RKO (cell line): ENCODE measurements at regions not wholly inside any gene's neighbourhood (a gene's known extent, or its start where the extent isn't known, plus 50 kb on each side); places are given as distances from the start of the nearest gene placed in this dataset.

Experiments
- DNase-seq: peaks from one replicate; pipeline ENCODE4 v3.0.0-alpha.2; 2016; ENCODE audit warnings: low spot score

GRCh38 chr2:6355886-6356761 is 509.6 kb downstream of the CMPK2 start:
- no peak for DNase-seq

DNA sequence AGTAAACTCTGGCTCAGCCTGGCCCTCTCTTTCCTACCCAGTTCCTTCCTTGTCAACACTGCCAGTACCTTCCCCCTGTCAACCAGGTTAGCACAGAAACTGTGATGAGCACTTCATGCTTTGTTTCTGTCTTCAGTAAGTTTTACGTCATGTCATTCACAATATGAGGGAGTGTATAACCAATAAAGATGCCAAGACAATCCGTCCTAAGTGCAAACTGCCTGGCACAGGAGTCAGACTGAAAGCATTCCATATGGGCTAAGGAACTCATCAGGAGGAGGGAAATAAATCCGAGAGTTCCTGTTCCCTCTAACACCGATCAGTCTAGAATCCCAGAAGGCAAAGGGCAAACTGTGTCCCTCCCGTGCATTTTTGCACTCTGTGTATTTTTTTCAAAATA is 507.2 kb downstream of the CMPK2 start:
- no peak for DNase-seq

DNA sequence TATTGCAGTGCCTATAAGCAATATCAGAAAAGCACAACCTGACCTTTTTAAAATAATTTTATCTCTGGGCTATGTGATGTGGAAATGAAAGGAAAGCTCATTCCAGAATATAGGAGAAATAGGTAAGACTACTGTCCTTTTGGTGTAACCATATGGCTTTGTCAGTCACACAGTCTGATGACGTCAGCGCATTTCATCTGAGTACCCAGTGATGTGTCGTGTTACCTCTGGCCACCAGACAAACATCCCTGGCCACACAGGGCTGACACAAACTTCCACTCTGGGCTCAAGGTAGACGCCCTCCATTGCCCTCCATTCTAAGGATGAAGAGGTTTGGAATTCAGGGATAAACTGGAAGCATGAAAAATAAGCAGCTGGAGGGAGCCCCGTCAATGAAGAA is 506.7 kb downstream of the CMPK2 start:
- DNase-seq: no peak

- no peak for DNase-seq
Measured at GRCh38 chr2:6359964-6360363, 505.7 kb downstream of the CMPK2 start.

DNA sequence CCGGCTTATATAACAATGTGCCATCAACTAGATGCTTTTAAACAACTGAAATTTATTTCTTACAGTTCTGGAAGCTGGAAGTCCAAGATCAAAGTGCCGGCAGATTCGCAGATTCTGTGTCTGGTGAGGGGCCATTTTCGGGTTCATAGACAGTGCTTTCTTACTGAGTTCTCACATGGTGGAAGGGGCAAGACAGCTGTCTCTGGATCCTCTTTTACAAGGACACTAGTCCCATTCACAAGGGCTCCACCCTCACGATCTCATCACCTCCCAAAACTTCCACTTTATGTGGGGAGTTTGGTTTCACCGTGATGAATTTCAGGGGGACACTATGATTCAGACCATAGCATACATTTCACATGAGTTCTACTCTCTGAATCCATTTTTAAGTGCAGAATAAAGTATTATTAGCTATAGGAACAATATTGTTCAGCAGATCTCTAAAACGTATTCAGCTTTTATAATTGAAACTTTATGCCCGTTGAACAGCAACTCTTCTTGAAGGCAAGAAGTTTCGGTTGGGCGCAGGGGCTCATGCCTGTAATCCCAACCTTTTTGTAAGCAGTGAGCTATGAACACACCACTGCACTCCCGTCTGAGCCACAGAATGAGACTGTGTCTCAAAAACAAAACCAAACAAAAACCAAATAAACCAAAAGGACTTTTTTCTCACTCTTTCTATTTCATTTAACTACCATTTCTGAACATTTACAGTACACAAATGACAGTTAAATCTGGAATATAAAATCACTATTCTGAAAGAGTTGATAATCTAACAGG is 502.8 kb downstream of the CMPK2 start:
- DNase-seq: no peak

GRCh38 chr2:6368281-6368680 is 497.4 kb downstream of the CMPK2 start:
- no peak for DNase-seq

- DNase-seq: no peak
Measured at GRCh38 chr2:6369266-6369665, 496.4 kb downstream of the CMPK2 start.

GRCh38 chr2:6370753-6371551 is 494.8 kb downstream of the CMPK2 start:
- no peak for DNase-seq

- no peak for DNase-seq
Measured at GRCh38 chr2:6372317-6372901, 493.3 kb downstream of the CMPK2 start.

GRCh38 chr2:6381326-6381725 is 484.4 kb downstream of the CMPK2 start:
- DNase-seq: no peak

GRCh38 chr2:6384341-6384740 is 481.4 kb downstream of the CMPK2 start:
- no peak for DNase-seq

DNA sequence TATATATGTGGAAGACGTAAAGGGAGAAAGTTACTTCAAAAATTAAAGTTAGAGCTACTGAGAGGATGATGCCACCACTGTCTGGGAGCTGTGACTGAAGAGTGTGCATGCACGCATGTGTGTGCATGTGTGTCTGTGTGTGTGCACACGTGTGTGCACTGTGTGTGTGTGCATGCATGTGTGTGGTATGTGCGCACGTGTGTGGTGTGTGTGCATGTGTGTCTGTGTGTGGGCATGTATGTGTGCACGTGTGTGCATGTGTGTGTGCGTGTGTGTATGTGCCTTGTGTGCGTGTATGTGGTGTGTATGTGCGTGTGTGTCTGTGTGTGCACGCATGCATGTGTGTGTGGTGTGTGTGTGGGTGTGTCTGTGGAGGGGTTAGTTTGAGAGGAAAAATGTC is 473.4 kb downstream of the CMPK2 start:
- DNase-seq: no peak

GRCh38 chr2:6392966-6393365 is 472.7 kb downstream of the CMPK2 start:
- no peak for DNase-seq

DNA sequence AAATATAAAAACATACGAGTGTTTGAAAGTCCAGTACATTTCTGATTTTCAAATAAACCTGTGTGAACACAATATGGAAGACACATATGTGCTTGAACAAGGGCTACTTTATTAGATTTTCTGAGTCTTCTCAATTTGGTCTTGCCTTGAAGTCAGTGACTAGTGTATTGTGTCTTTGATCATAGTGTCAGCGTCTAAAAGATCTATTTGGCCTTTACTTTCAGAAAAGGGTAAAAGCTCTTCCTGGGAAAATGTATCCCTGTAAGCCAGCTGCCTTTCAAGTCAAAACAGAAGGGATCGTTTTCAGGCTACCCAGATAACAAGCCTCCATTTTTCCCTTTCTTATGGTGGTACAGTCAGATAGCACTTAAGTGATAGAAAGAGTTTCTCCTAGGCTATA is 471.9 kb downstream of the CMPK2 start:
- DNase-seq: no peak

DNA sequence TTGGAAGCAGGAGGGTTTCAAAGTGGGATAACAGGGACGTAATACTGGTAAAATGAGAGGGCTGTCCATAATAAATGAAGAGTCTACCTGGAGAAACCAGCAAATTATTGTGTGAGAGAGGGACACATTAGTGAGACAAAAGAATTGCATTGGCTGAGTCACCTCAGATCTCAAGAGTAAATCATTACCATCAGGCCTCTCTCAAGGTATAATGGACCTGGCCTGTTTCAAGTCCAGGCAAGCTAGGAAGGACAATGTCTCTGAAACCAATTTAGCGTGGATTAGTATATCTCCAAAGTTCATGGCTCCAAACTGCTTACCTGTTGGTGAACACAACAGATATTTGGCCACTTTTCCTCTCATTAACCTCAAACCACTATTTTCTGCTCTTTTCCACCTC is 471.4 kb downstream of the CMPK2 start:
- DNase-seq: no peak

DNA sequence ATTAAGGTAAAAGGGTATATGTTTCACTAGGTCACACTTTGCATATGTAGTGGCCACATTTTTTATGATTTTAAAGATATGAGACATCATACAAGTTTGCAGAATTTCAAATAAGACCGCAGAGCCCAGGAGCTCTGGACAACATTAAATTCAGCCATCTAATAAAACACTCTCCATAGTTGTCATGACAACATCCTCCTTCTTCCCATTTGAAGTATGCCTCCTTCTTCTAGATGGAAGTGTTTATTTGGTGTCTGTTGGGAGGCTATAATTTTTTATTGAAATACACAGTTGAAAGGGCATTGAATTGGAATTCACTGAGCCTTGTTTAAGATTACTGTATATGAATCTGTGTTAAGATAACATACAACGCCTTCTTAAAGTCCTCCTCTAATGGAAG is 467.3 kb downstream of the CMPK2 start:
- no peak for DNase-seq

- DNase-seq: no peak
Measured at GRCh38 chr2:6401301-6401700, 464.4 kb downstream of the CMPK2 start.

- DNase-seq: no peak
Measured at GRCh38 chr2:6408057-6408456, 457.6 kb downstream of the CMPK2 start.

DNA sequence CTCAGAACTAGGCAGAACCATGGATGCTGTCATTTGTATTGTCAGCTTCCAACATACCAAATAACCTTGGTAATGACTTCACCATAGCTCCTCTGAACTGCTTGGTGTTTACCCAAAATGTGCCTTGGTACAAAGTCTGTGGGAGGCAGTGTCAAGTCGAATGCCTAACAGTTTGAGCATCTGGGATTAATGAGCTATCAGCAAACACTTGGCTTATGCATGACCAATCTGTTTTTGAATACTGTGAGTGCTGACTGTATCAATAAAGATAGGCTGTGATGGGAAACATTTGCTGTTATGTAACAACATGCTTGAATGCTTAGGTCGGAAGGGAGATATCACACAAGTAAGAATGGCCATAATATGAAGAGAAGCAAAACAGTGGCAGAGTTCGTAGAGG is 455.4 kb downstream of the CMPK2 start:
- no peak for DNase-seq

DNA sequence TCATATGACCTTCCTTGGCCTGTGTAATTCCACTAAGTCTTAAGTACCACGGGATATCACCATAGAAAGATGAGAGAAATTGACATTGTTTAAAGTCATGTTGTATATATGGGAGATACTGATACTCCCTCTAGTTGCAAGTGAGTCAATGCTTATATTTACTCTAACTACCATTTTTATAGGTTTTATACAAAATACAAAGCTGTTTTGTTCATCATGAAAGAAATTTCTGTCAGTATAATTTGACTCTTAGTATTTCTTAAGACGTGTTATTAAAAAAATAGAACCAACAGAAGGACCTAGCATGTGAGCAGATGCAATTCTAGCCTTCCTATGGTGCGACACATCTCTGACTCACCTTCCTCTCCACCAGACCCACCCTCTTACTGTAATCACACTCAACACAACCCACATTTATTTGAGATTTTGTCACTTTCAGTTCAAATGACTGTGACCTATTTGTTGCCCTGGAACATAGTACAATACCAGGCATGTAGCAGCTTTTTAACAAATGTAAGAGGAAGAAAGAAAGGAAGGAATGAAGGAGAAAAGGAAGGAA is 453.1 kb downstream of the CMPK2 start:
- DNase-seq: no peak

- no peak for DNase-seq
Measured at GRCh38 chr2:6417050-6417449, 448.7 kb downstream of the CMPK2 start.

GRCh38 chr2:6418291-6418690 is 447.4 kb downstream of the CMPK2 start:
- no peak for DNase-seq
